ENCODE measurements at regions not wholly inside any gene's neighbourhood (a gene's known extent, or its start where the extent isn't known, plus 50 kb on each side); places are given as distances from the start of the nearest gene placed in this dataset.

DNA sequence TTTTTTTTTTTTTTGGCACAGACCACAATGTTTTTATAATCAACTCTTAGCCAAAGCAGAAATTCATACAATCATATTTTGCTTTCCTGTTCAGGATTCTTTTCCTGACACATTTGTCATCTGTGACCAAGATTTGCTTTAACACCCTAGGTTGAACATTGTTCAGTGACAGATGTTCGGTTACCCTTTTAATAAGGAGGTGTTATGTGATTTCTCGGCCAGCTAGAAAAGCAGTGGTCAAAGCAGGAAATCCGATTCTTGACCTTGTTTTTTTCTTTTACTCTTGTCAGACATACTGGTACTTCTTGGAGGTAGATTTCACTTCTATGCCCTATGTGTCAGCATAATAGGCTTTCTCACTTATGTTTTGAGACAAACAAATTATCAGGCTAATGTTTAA is 335.3 kb upstream of the ACTBL2 start:
- no peaks in the 10 kb centered on the region for H3K4me1 Mint-ChIP-seq (ENCODE audit: low read depth)
- peaks cover 1% of the 10 kb centered on the region for H3K36me3 Mint-ChIP-seq (ENCODE audit: insufficient read depth)
- peaks cover 7% of the 10 kb centered on the region for H3K9me3 Mint-ChIP-seq (ENCODE audit: low read depth)
- TF ChIP-seq, protein P1, sequence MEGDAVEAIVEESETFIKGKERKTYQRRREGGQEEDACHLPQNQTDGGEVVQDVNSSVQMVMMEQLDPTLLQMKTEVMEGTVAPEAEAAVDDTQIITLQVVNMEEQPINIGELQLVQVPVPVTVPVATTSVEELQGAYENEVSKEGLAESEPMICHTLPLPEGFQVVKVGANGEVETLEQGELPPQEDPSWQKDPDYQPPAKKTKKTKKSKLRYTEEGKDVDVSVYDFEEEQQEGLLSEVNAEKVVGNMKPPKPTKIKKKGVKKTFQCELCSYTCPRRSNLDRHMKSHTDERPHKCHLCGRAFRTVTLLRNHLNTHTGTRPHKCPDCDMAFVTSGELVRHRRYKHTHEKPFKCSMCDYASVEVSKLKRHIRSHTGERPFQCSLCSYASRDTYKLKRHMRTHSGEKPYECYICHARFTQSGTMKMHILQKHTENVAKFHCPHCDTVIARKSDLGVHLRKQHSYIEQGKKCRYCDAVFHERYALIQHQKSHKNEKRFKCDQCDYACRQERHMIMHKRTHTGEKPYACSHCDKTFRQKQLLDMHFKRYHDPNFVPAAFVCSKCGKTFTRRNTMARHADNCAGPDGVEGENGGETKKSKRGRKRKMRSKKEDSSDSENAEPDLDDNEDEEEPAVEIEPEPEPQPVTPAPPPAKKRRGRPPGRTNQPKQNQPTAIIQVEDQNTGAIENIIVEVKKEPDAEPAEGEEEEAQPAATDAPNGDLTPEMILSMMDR (IDR thresholded peaks at IDR 0.05; ENCODE audit: unreplicated experiment), result no peak
- no peaks in the 10 kb centered on the region for H3K27me3 Mint-ChIP-seq
- no peak overlapping the region for H3K4me3 Mint-ChIP-seq (ENCODE audit: low read depth)
- no peak for DNase-seq (ENCODE audit: low spot score, unreplicated experiment)
- no peak overlapping the region for H3K27ac Mint-ChIP-seq

DNA sequence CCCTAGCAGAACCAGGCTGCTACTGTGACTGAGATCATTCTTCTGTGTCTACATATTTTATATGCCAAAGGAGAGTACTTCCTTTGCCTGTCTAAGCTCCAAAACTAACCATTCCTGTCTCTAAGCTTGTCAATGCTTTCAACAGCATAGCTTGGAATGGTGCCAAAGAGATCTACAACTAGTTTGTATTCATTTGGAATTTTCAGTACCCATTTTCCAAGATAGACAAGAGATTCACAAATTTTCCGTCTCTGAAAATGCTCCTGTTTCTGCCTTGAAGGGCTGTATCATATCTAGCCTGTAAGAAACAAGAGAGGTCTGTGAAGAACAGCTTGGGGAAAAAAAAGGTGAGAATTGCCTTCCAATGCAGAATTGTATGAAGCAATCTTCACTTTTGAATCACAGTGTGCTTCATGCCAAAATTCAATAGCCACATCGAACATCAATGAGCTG is 334.4 kb upstream of the ACTBL2 start:
- peaks cover 4% of the 10 kb centered on the region for H3K9me3 Mint-ChIP-seq (ENCODE audit: low read depth)
- H3K27ac Mint-ChIP-seq, result no peak overlapping the region

DNA sequence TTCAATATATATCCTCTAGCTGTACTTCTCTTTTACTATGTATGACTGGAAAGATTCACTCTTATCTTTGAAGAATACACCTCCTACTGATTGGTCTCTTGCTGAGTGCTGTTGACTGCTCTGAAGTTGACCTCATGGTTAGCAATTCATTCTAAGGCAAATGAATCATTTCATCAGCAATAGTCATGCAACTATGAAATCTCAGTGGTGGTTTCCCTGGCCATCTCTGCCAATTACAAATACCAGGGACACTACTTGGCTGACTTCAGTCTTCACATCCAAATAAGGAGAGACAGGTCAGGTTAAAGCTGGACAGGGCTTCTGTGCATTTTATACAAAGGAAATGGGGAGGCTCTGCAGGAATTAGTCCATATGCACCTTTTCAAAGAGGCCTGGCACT is 333.5 kb upstream of the ACTBL2 start:
- H3K9me3 Mint-ChIP-seq (ENCODE audit: low read depth), result peaks cover 4% of the 10 kb centered on the region
- H3K4me3 Mint-ChIP-seq (ENCODE audit: low read depth), result no peak overlapping the region
- no peaks in the 10 kb centered on the region for H3K27me3 Mint-ChIP-seq
- H3K4me1 Mint-ChIP-seq (ENCODE audit: low read depth), result peaks cover 3% of the 10 kb centered on the region
- peaks cover 1% of the 10 kb centered on the region for H3K36me3 Mint-ChIP-seq (ENCODE audit: insufficient read depth)
- H3K27ac Mint-ChIP-seq, result no peak overlapping the region
- DNase-seq (ENCODE audit: low spot score, unreplicated experiment), result no peak
- TF ChIP-seq, protein P1 (IDR thresholded peaks at IDR 0.05; ENCODE audit: unreplicated experiment), result no peak

More for the DNA sequence above, 334.4 kb upstream of the ACTBL2 start:
- Mint-ChIP-seq H3K36me3 (ENCODE audit: insufficient read depth) (peaks cover 1% of the 10 kb centered on the region), H3K4me3 (ENCODE audit: low read depth) (no peak overlapping the region), H3K27me3 (no peaks in the 10 kb centered on the region), H3K4me1 (ENCODE audit: low read depth) (peaks cover 3% of the 10 kb centered on the region)
- TF ChIP-seq, protein P1 (IDR thresholded peaks at IDR 0.05; ENCODE audit: unreplicated experiment), result no peak
- DNase-seq (ENCODE audit: low spot score, unreplicated experiment), result no peak

DNA sequence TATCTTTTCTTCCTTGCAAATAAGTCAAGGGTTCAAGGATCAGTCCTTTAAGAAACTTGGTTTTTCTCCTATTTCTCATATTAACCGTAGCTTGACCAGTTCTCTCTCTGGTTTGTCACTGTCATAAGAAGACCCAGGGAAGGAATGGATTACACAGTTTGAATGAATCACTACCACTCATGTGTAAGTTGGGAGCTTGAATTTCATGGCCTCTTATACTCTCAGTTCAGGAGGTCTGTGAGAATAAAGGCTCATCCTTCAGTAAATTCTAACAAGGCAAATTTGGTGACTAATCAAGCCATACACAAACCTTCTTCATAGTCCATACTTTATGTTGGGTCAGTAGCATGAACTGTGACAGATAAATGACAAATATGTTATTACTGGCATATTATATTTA is 323.1 kb upstream of the ACTBL2 start:
- no peaks in the 10 kb centered on the region for H3K36me3 Mint-ChIP-seq (ENCODE audit: insufficient read depth)
- TF ChIP-seq, protein P1 (IDR thresholded peaks at IDR 0.05; ENCODE audit: unreplicated experiment), result no peak

DNA sequence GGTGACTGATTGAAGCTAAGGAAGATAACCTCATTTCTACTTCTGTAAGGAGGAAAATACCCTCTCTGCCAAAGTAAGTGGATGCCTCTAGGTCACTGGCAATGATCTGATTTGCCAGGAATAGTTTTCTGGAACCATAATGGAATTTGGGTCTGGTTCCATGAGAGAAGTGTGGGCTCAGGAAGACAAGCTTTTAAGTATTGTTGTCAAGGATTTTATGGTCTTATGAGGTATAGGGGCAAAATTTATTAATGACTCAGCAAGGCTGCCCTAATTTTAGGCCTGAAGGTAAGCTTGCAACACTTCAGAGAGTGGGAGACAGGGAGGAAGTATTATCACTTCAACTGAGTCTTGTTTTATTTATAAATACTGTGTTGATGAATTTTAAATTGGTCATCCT is 322.6 kb upstream of the ACTBL2 start:
- Mint-ChIP-seq H3K36me3 (ENCODE audit: insufficient read depth) (no peaks in the 10 kb centered on the region), H3K4me3 (ENCODE audit: low read depth) (no peak overlapping the region), H3K4me1 (ENCODE audit: low read depth) (no peaks in the 10 kb centered on the region), H3K27ac (no peak overlapping the region), H3K27me3 (no peaks in the 10 kb centered on the region), H3K9me3 (ENCODE audit: low read depth) (no peaks in the 10 kb centered on the region)
- TF ChIP-seq, protein P1 (IDR thresholded peaks at IDR 0.05; ENCODE audit: unreplicated experiment), result no peak
- DNase-seq (ENCODE audit: low spot score, unreplicated experiment), result no peak

More for the DNA sequence above, 323.1 kb upstream of the ACTBL2 start:
- Mint-ChIP-seq H3K9me3 (ENCODE audit: low read depth) (no peaks in the 10 kb centered on the region), H3K27ac (no peak overlapping the region), H3K4me3 (ENCODE audit: low read depth) (no peak overlapping the region), H3K4me1 (ENCODE audit: low read depth) (no peaks in the 10 kb centered on the region), H3K27me3 (no peaks in the 10 kb centered on the region)
- DNase-seq (ENCODE audit: low spot score, unreplicated experiment), result no peak
